WTC11 (cell line): ENCODE measurements at regions not wholly inside any gene's neighbourhood (a gene's known extent, or its start where the extent isn't known, plus 50 kb on each side); places are given as distances from the start of the nearest gene placed in this dataset.

Experiments used
- ATAC-seq: fragments of 200-7000 bp; cut with Tn5 transposase; 2 replicates; pipeline ENCODE4 v1.10.0; 2021; ENCODE audit warnings: mild to moderate bottlenecking, moderate library complexity
- CTCF ChIA-PET: fragments of 300-600 bp; sonication (Branson Sonifier 250); formaldehyde crosslinking; loops from one replicate; lab custom pipeline; 2021; ENCODE audit warnings: antibody characterized with exemption; lab: Charles Lee
- POLR2A ChIA-PET: fragments of 350-600 bp; sonication (Branson Sonifier 250); formaldehyde crosslinking; loops from one replicate; lab custom pipeline; 2021; ENCODE audit warnings: antibody characterized with exemption; lab: Charles Lee
- DNase-seq: peaks from one replicate; pipeline ENCODE4 v3.0.0; 2021; ENCODE audit warnings: low spot score
- H3K27ac Mint-ChIP-seq: 2 replicates; pipeline ENCODE4 v1.8.0; 2021; ENCODE audit warnings: mixed read lengths
- H3K27me3 Mint-ChIP-seq: 2 replicates; pipeline ENCODE4 v1.8.0; 2021; ENCODE audit warnings: low read depth, mild to moderate bottlenecking, moderate library complexity, mixed read lengths
- H3K36me3 Mint-ChIP-seq: 2 replicates; pipeline ENCODE4 v1.8.0; 2021; ENCODE audit warnings: mixed read lengths
- H3K4me1 Mint-ChIP-seq: 2 replicates; pipeline ENCODE4 v1.8.0; 2022; ENCODE audit warnings: mixed read lengths
- H3K4me3 Mint-ChIP-seq: 2 replicates; pipeline ENCODE4 v1.8.0; 2021; ENCODE audit warnings: mild to moderate bottlenecking, moderate library complexity, mixed read lengths
- H3K9me3 Mint-ChIP-seq: 2 replicates; pipeline ENCODE4 v1.8.0; 2021; ENCODE audit warnings: mixed read lengths
- AR ChIP-seq: fragments of 250-450 bp; sonication (Bioruptor Pico); IDR thresholded peaks from 2 replicates; pipeline ENCODE4 v1.9.0; 2021; ENCODE audit warnings: mild to moderate bottlenecking
- ATF3 ChIP-seq: sonication (generic); formaldehyde crosslinking; conservative IDR thresholded peaks from 2 replicates; pipeline ENCODE4 v1.8.1; 2022; ENCODE audit warnings: mild to moderate bottlenecking, missing genetic modification reagents
- ELF4 ChIP-seq: sonication (generic); formaldehyde crosslinking; IDR thresholded peaks from 2 replicates; pipeline ENCODE4 v1.8.1; 2022; ENCODE audit warnings: low read depth, mild to moderate bottlenecking, moderate library complexity, missing genetic modification reagents
- ESRRA ChIP-seq: sonication (generic); formaldehyde crosslinking; IDR thresholded peaks from 2 replicates; pipeline ENCODE4 v1.8.1; 2022; ENCODE audit warnings: mild to moderate bottlenecking, missing genetic modification reagents, borderline replicate concordance
- FOXJ3 ChIP-seq: sonication (generic); formaldehyde crosslinking; IDR thresholded peaks from 2 replicates; pipeline ENCODE4 v1.9.0; 2021; ENCODE audit warnings: missing genetic modification reagents, mild to moderate bottlenecking, borderline replicate concordance
- FOXP1 ChIP-seq: sonication (generic); formaldehyde crosslinking; IDR thresholded peaks from 2 replicates; pipeline ENCODE4 v1.8.0; 2022; ENCODE audit warnings: missing genetic modification reagents, mild to moderate bottlenecking, moderate library complexity, borderline replicate concordance
- GABPB1 ChIP-seq: sonication (generic); formaldehyde crosslinking; IDR thresholded peaks from 2 replicates; pipeline ENCODE4 v1.8.1; 2023; ENCODE audit warnings: mild to moderate bottlenecking, missing genetic modification reagents
- GTF2I ChIP-seq: fragments of 250-450 bp; sonication (Bioruptor Pico); conservative IDR thresholded peaks from 2 replicates; pipeline ENCODE4 v1.4.0; 2021; ENCODE audit warnings: mild to moderate bottlenecking
- IRF1 ChIP-seq: sonication (generic); formaldehyde crosslinking; IDR thresholded peaks from 2 replicates; pipeline ENCODE4 v1.8.0; 2023; ENCODE audit warnings: missing genetic modification reagents
- MAX ChIP-seq: sonication (generic); formaldehyde crosslinking; IDR thresholded peaks from 2 replicates; pipeline ENCODE4 v1.8.0; 2022; ENCODE audit warnings: mild to moderate bottlenecking, missing genetic modification reagents
- NFE2L1 ChIP-seq: sonication (generic); formaldehyde crosslinking; IDR thresholded peaks from 2 replicates; pipeline ENCODE4 v1.8.1; 2023; ENCODE audit warnings: missing genetic modification reagents
- PRRX2 ChIP-seq: fragments of 250-450 bp; sonication (Bioruptor Pico); IDR thresholded peaks from 2 replicates; pipeline ENCODE4 v1.8.0; 2021; ENCODE audit warnings: mild to moderate bottlenecking
- SOX15 ChIP-seq: fragments of 250-450 bp; sonication (Bioruptor Pico); IDR thresholded peaks from 2 replicates; pipeline ENCODE4 v1.9.0; 2021; ENCODE audit warnings: mild to moderate bottlenecking
- TEAD1 ChIP-seq: sonication (generic); formaldehyde crosslinking; IDR thresholded peaks from 2 replicates; pipeline ENCODE4 v1.8.0; 2022; ENCODE audit warnings: mild to moderate bottlenecking, missing genetic modification reagents
- TEAD4 ChIP-seq: sonication (generic); formaldehyde crosslinking; IDR thresholded peaks from 2 replicates; pipeline ENCODE4 v1.8.0; 2022; ENCODE audit warnings: mild to moderate bottlenecking, missing genetic modification reagents
- TF ChIP-seq, protein P1 (sequence below): sonication (generic); formaldehyde crosslinking; IDR thresholded peaks from 2 replicates; pipeline ENCODE4 v1.8.0; 2023; ENCODE audit warnings: missing genetic modification reagents, mild to moderate bottlenecking, borderline replicate concordance
- TF ChIP-seq, protein P2 (sequence below): fragments of 250-450 bp; sonication (Bioruptor Pico); conservative IDR thresholded peaks from 2 replicates; pipeline ENCODE4 v1.9.0; 2021; ENCODE audit warnings: mild to moderate bottlenecking
- TF ChIP-seq, protein P3 (sequence below): sonication (generic); formaldehyde crosslinking; IDR thresholded peaks from 2 replicates; pipeline ENCODE4 v1.8.1; 2023; ENCODE audit warnings: mild to moderate bottlenecking, missing genetic modification reagents
- TF ChIP-seq, protein P4 (sequence below): sonication (generic); formaldehyde crosslinking; IDR thresholded peaks from 2 replicates; pipeline ENCODE4 v1.8.1; 2022; ENCODE audit warnings: missing genetic modification reagents, borderline replicate concordance
- TF ChIP-seq, protein P5 (sequence below): sonication (generic); formaldehyde crosslinking; IDR thresholded peaks from 2 replicates; pipeline ENCODE4 v1.8.1; 2022; ENCODE audit warnings: low read depth, mild to moderate bottlenecking, moderate library complexity, missing genetic modification reagents, borderline replicate concordance

DNA sequence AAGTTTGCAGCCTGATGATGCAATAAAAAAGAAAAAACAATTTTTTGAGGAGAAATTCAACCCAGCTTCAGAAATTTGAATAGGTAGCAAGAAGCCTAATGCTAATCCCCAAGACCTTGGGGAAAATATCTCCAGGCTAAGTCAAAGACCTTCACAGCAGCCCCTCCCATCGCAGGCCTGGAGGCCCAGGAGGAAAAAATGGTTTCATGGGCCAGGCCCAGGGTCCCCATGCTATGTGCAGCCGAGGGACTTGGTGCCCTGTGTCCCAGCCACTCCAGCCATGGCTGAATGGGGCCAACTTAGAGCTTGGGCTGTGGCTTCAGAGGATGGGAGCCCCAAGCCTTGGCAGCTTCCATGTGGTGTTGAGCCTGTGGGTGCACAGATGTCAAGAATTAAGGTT is 210.3 kb downstream of the SUCLA2 start:
- ChIA-PET CTCF (no interaction called here), POLR2A (no interaction called here)
- Mint-ChIP-seq H3K9me3 (peaks cover 52% of the 10 kb centered on the region), H3K27me3 (peaks cover 9% of the 10 kb centered on the region), H3K4me1 (no peaks in the 10 kb centered on the region), H3K36me3 (peaks cover 43% of the 10 kb centered on the region), H3K4me3 (no peak overlapping the region), H3K27ac (no peak overlapping the region)
- ATAC-seq, result no peak
- TF ChIP-seq FOXJ3 (CRISPR knock-in tag) (no peak), PRRX2 (CRISPR knock-in tag) (no peak), MAX (CRISPR knock-in tag) (no peak), TEAD4 (CRISPR knock-in tag) (no peak), AR (no peak)
- TF ChIP-seq, protein P1, sequence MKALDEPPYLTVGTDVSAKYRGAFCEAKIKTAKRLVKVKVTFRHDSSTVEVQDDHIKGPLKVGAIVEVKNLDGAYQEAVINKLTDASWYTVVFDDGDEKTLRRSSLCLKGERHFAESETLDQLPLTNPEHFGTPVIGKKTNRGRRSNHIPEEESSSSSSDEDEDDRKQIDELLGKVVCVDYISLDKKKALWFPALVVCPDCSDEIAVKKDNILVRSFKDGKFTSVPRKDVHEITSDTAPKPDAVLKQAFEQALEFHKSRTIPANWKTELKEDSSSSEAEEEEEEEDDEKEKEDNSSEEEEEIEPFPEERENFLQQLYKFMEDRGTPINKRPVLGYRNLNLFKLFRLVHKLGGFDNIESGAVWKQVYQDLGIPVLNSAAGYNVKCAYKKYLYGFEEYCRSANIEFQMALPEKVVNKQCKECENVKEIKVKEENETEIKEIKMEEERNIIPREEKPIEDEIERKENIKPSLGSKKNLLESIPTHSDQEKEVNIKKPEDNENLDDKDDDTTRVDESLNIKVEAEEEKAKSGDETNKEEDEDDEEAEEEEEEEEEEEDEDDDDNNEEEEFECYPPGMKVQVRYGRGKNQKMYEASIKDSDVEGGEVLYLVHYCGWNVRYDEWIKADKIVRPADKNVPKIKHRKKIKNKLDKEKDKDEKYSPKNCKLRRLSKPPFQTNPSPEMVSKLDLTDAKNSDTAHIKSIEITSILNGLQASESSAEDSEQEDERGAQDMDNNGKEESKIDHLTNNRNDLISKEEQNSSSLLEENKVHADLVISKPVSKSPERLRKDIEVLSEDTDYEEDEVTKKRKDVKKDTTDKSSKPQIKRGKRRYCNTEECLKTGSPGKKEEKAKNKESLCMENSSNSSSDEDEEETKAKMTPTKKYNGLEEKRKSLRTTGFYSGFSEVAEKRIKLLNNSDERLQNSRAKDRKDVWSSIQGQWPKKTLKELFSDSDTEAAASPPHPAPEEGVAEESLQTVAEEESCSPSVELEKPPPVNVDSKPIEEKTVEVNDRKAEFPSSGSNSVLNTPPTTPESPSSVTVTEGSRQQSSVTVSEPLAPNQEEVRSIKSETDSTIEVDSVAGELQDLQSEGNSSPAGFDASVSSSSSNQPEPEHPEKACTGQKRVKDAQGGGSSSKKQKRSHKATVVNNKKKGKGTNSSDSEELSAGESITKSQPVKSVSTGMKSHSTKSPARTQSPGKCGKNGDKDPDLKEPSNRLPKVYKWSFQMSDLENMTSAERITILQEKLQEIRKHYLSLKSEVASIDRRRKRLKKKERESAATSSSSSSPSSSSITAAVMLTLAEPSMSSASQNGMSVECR (CRISPR knock-in tag), result no peak
- TF ChIP-seq, protein P2, sequence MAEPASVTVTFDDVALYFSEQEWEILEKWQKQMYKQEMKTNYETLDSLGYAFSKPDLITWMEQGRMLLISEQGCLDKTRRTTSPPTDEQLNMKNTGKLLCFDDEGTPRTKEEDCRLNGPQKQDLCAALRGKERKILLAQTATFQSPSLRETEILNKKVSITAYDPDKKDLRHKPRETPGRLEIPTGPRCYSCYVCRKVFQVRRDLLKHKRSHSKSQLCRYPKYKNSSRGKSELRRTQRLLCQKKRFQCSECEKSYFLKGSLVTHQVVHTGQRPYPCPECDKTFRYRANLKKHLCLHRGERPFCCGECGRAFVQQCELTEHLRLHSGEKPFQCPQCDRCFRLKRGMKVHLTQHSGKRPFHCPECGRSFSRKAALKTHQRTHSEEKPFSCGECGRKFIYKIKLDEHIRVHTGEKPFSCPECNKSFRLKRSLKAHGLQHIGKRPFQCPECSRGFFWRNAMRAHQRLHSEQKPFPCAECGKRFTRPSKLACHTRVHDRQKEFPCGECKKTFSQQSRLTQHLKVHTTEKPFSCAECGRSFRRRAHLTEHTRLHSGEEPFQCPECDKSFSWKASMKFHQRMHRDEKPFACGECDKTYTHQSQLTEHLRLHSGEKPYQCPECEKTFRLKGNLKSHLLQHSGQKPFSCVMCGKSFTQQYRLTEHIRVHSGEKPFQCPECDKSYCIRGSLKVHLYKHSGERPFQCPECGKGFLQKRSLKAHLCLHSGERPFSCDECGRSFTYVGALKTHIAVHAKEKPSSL (CRISPR knock-in tag), result no peak
- TF ChIP-seq, protein P3, sequence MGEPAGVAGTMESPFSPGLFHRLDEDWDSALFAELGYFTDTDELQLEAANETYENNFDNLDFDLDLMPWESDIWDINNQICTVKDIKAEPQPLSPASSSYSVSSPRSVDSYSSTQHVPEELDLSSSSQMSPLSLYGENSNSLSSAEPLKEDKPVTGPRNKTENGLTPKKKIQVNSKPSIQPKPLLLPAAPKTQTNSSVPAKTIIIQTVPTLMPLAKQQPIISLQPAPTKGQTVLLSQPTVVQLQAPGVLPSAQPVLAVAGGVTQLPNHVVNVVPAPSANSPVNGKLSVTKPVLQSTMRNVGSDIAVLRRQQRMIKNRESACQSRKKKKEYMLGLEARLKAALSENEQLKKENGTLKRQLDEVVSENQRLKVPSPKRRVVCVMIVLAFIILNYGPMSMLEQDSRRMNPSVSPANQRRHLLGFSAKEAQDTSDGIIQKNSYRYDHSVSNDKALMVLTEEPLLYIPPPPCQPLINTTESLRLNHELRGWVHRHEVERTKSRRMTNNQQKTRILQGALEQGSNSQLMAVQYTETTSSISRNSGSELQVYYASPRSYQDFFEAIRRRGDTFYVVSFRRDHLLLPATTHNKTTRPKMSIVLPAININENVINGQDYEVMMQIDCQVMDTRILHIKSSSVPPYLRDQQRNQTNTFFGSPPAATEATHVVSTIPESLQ (CRISPR knock-in tag), result no peak
- no peak for DNase-seq

GRCh38 chr13:47788844-47789243 is 212.2 kb downstream of the SUCLA2 start:
- Mint-ChIP-seq H3K9me3 (peaks cover 52% of the 10 kb centered on the region), H3K4me1 (no peaks in the 10 kb centered on the region), H3K36me3 (peaks cover 43% of the 10 kb centered on the region), H3K27me3 (peaks cover 9% of the 10 kb centered on the region), H3K27ac (no peak overlapping the region), H3K4me3 (no peak overlapping the region)
- ChIA-PET CTCF (no interaction called here), POLR2A (no interaction called here)
- DNase-seq (no peak), ATAC-seq (no peak)
- TF ChIP-seq SOX15 (CRISPR knock-in tag), result no peak
- TF ChIP-seq, protein P4, sequence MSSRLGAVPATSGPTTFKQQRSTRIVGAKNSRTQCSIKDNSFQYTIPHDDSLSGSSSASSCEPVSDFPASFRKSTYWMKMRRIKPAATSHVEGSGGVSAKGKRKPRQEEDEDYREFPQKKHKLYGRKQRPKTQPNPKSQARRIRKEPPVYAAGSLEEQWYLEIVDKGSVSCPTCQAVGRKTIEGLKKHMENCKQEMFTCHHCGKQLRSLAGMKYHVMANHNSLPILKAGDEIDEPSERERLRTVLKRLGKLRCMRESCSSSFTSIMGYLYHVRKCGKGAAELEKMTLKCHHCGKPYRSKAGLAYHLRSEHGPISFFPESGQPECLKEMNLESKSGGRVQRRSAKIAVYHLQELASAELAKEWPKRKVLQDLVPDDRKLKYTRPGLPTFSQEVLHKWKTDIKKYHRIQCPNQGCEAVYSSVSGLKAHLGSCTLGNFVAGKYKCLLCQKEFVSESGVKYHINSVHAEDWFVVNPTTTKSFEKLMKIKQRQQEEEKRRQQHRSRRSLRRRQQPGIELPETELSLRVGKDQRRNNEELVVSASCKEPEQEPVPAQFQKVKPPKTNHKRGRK (CRISPR knock-in tag), result no peak
- TF ChIP-seq FOXP1, result no peak
- TF ChIP-seq TEAD1 (CRISPR knock-in tag), result no peak
- TF ChIP-seq ELF4 (CRISPR knock-in tag), result no peak
- no peak for TF ChIP-seq NFE2L1 (CRISPR knock-in tag)
- TF ChIP-seq GTF2I (CRISPR knock-in tag), result no peak
- TF ChIP-seq, protein P5, sequence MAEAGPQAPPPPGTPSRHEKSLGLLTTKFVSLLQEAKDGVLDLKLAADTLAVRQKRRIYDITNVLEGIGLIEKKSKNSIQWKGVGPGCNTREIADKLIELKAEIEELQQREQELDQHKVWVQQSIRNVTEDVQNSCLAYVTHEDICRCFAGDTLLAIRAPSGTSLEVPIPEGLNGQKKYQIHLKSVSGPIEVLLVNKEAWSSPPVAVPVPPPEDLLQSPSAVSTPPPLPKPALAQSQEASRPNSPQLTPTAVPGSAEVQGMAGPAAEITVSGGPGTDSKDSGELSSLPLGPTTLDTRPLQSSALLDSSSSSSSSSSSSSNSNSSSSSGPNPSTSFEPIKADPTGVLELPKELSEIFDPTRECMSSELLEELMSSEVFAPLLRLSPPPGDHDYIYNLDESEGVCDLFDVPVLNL (CRISPR knock-in tag), result no peak
- TF ChIP-seq IRF1, result no peak
- TF ChIP-seq GABPB1, result no peak
- TF ChIP-seq ATF3, result no peak
- no peak for TF ChIP-seq ESRRA (CRISPR knock-in tag)
